Testis (tissue), 2 donors: ENCODE measurements at regions not wholly inside any gene's neighbourhood (a gene's known extent, or its start where the extent isn't known, plus 50 kb on each side); places are given as distances from the start of the nearest gene placed in this dataset.

ENCODE experiments used
- CTCF ChIP-seq, 3 experiments: fragments of 450-650 bp in 2 of 3; fragments of 200-600 bp in 1 of 3; sonication (generic) in 1 of 3; IDR thresholded peaks; one replicate each; pipeline ENCODE4 v1.5.1; 2016 to 2019; ENCODE audit warnings: antibody characterized with exemption in 3 of 3, mild to moderate bottlenecking in 2 of 3, moderate library complexity in 1 of 3
- POLR2A ChIP-seq: fragments of 450-650 bp; IDR thresholded peaks from one replicate; pipeline ENCODE4 v1.6.1; 2017; ENCODE audit warnings: antibody characterized with exemption, mild to moderate bottlenecking, moderate library complexity

GRCh38 chr13:63184693-63185092 is 1769.0 kb upstream of the PCDH20 start:
- no peak for TF ChIP-seq CTCF (IDR thresholded peaks at IDR 0.05)
- TF ChIP-seq POLR2A: no peak
